Keratinocyte (primary cell): ENCODE measurements at regions not wholly inside any gene's neighbourhood (a gene's known extent, or its start where the extent isn't known, plus 50 kb on each side); places are given as distances from the start of the nearest gene placed in this dataset.

Experiments used
- DNase-seq: peaks from one replicate; pipeline ENCODE4 v3.0.0-alpha.2; 2011; ENCODE audit warnings: low read depth, missing footprints, low spot score
- FAIRE-seq: peaks from 2 replicates; lab custom pipeline; 2011; peaks lifted over from hg19 to GRCh38; lab: Jason Lieb, UNC
- H2AFZ ChIP-seq: 2 replicates; pipeline ENCODE4 v1.6.0; 2012; ENCODE audit warnings: low read length, control low read depth, inconsistent platforms; ENCODE audit not compliant: control insufficient read depth
- H3K27ac ChIP-seq: 2 replicates; pipeline ENCODE4 v1.5.1; 2011; ENCODE audit warnings: low read length; ENCODE audit not compliant: control insufficient read depth, insufficient read depth
- H3K27me3 ChIP-seq: 3 replicates; pipeline ENCODE4 v1.6.0; 2011; ENCODE audit warnings: low read length; ENCODE audit not compliant: control insufficient read depth, insufficient read depth; ENCODE audit errors: extremely low read depth
- H3K36me3 ChIP-seq, 2 experiments: 2 replicates in 1 of 2; 3 replicates in 1 of 2; pipeline ENCODE4 v1.5.1; 2011; ENCODE audit warnings: low read length in 2 of 2, mild to moderate bottlenecking in 1 of 2; ENCODE audit not compliant: control insufficient read depth in 2 of 2, insufficient read depth in 2 of 2; ENCODE audit errors: extremely low read depth in 1 of 2
- H3K4me1 ChIP-seq: 3 replicates; pipeline ENCODE4 v1.5.1; 2011; ENCODE audit warnings: low read length; ENCODE audit not compliant: control insufficient read depth, insufficient read depth; ENCODE audit errors: extremely low read depth
- H3K4me2 ChIP-seq: 3 replicates; pipeline ENCODE4 v1.6.0; 2011; ENCODE audit warnings: low read depth, low read length; ENCODE audit not compliant: control insufficient read depth, insufficient read depth; ENCODE audit errors: extremely low read depth
- H3K4me3 ChIP-seq, 3 experiments: fragments of 200-600 bp in 1 of 3; sonication (generic) in 1 of 3; 2 replicates in 2 of 3; 3 replicates in 1 of 3; pipeline ENCODE4 v1.5.1; 2011 to 2016; ENCODE audit warnings: low read length in 3 of 3, mild to moderate bottlenecking in 3 of 3, control low read depth in 2 of 3, inconsistent platforms in 1 of 3, low read depth in 1 of 3, mixed read lengths in 1 of 3, mixed run types in 1 of 3, moderate library complexity in 1 of 3; ENCODE audit not compliant: control insufficient read depth in 2 of 3, insufficient read depth in 2 of 3; ENCODE audit errors: extremely low read depth in 1 of 3
- H3K79me2 ChIP-seq: 2 replicates; pipeline ENCODE4 v1.6.0; 2012; ENCODE audit warnings: low read length; ENCODE audit not compliant: control insufficient read depth, insufficient read depth
- H3K9ac ChIP-seq: 3 replicates; pipeline ENCODE4 v1.6.0; 2011; ENCODE audit warnings: low read length; ENCODE audit not compliant: control insufficient read depth, insufficient read depth; ENCODE audit errors: extremely low read depth
- H3K9me1 ChIP-seq: 3 replicates; pipeline ENCODE4 v1.6.0; 2011; ENCODE audit warnings: low read length; ENCODE audit not compliant: control insufficient read depth, insufficient read depth; ENCODE audit errors: extremely low read depth
- H3K9me3 ChIP-seq: 2 replicates; pipeline ENCODE4 v1.5.1; 2012; ENCODE audit warnings: low read depth, low read length; ENCODE audit not compliant: control insufficient read depth
- H4K20me1 ChIP-seq: 3 replicates; pipeline ENCODE4 v1.6.0; 2011; ENCODE audit warnings: low read length; ENCODE audit not compliant: control insufficient read depth, insufficient read depth; ENCODE audit errors: extremely low read depth
- CTCF ChIP-seq, 3 experiments: IDR thresholded peaks in 1 of 3; conservative IDR thresholded peaks in 1 of 3; optimal IDR thresholded peaks in 1 of 3; 2 replicates in 2 of 3; 3 replicates in 1 of 3; pipeline versions ENCODE3 to v1.5.1; 2011; ENCODE audit warnings: low read length in 3 of 3, mild to moderate bottlenecking in 3 of 3, moderate library complexity in 2 of 3, control low read depth in 1 of 3, inconsistent platforms in 1 of 3; ENCODE audit not compliant: insufficient read depth in 2 of 3; ENCODE audit errors: extremely low read depth in 1 of 3
- EZH2 ChIP-seq: IDR thresholded peaks from one replicate; pipeline ENCODE4 v1.6.1; 2012; ENCODE audit warnings: inconsistent platforms, mild to moderate bottlenecking, low read length, moderate library complexity
- dilution Hi-C: fragments of 300-500 bp; cut with MboI; formaldehyde crosslinking; loops from one replicate; pipeline ENCODE4 v1.7.0; 2020; ENCODE audit warnings: low sequenced_read_pairs; ENCODE audit not compliant: extremely low pct_ligation_motif_present

GRCh38 chr4:10344824-10345223 is 112.4 kb downstream of the ZNF518B start:
- H3K9ac ChIP-seq: no peak overlapping the region
- no peaks in the 10 kb centered on the region for H3K9me1 ChIP-seq
- FAIRE-seq (no peak), DNase-seq (no peak)
- no peak overlapping the region for H3K27ac ChIP-seq
- H3K4me2 ChIP-seq: no peak overlapping the region
- no peak for TF ChIP-seq EZH2
- no peak for TF ChIP-seq CTCF (optimal IDR thresholded peaks at IDR 0.05 in 1 of 3, IDR thresholded peaks at IDR 0.05 in 1 of 3, conservative IDR thresholded peaks at IDR 0.05 in 1 of 3; ENCODE audit: extremely low read depth in 1 of 3, insufficient read depth in 2 of 3, low read length in 3 of 3)
- H2AFZ ChIP-seq: no peak overlapping the region
- no peaks in the 10 kb centered on the region for H3K27me3 ChIP-seq
- no peaks in the 10 kb centered on the region for H3K36me3 ChIP-seq
- peaks cover 17% of the 10 kb centered on the region for H3K4me1 ChIP-seq
- H3K79me2 ChIP-seq: no peaks in the 10 kb centered on the region
- no peaks in the 10 kb centered on the region for H4K20me1 ChIP-seq
- no peak overlapping the region for H3K4me3 ChIP-seq
- no peaks in the 10 kb centered on the region for H3K9me3 ChIP-seq
- dilution Hi-C loops: no loop called here

- no peak overlapping the region for H3K27ac ChIP-seq
- no peaks in the 10 kb centered on the region for H4K20me1 ChIP-seq
- no peak overlapping the region for H2AFZ ChIP-seq
- H3K27me3 ChIP-seq: no peaks in the 10 kb centered on the region
- H3K4me3 ChIP-seq: no peak overlapping the region
- H3K9me3 ChIP-seq: no peaks in the 10 kb centered on the region
- H3K9ac ChIP-seq: no peak overlapping the region
- TF ChIP-seq CTCF (optimal IDR thresholded peaks at IDR 0.05 in 1 of 3, IDR thresholded peaks at IDR 0.05 in 1 of 3, conservative IDR thresholded peaks at IDR 0.05 in 1 of 3; ENCODE audit: extremely low read depth in 1 of 3, insufficient read depth in 2 of 3, low read length in 3 of 3) (no peak), EZH2 (no peak)
- peaks cover 17% of the 10 kb centered on the region for H3K4me1 ChIP-seq
- no peaks in the 10 kb centered on the region for H3K79me2 ChIP-seq
- H3K9me1 ChIP-seq: no peaks in the 10 kb centered on the region
- FAIRE-seq (peak; percentile 43), DNase-seq (no peak)
- no peaks in the 10 kb centered on the region for H3K36me3 ChIP-seq
- dilution Hi-C loops: no loop called here
- H3K4me2 ChIP-seq: no peak overlapping the region
Measured at GRCh38 chr4:10343656-10344055, 113.6 kb downstream of the ZNF518B start.
